BLaER1 treated with 17β-estradiol and CSF1 and Interleukin-3, amounts not matched to agents 10 nM and 100 nM (cell line): ENCODE measurements at regions not wholly inside any gene's neighbourhood (a gene's known extent, or its start where the extent isn't known, plus 50 kb on each side); places are given as distances from the start of the nearest gene placed in this dataset.

Source experiments
- H3K27ac ChIP-seq, 11 experiments: shearing (Covaris generic); formaldehyde crosslinking; 2 replicates each; pipeline ENCODE4 v1.8.1; 2022
- H3K27me3 ChIP-seq, 11 experiments: shearing (Covaris generic); formaldehyde crosslinking; 2 replicates each; pipeline ENCODE4 v1.8.1; 2022
- H3K36me3 ChIP-seq, 11 experiments: shearing (Covaris generic); formaldehyde crosslinking; 2 replicates each; pipeline ENCODE4 v1.8.1; 2022
- H3K4me1 ChIP-seq, 10 experiments: shearing (Covaris generic); formaldehyde crosslinking; 2 replicates each; pipeline ENCODE4 v1.8.1; 2022
- H3K4me2 ChIP-seq, 11 experiments: shearing (Covaris generic); formaldehyde crosslinking; 2 replicates each; pipeline ENCODE4 v1.8.1; 2022
- H3K4me3 ChIP-seq, 10 experiments: shearing (Covaris generic); formaldehyde crosslinking; 2 replicates each; pipeline ENCODE4 v1.8.1; 2022
- H3K9ac ChIP-seq, 11 experiments: shearing (Covaris generic); formaldehyde crosslinking; 2 replicates each; pipeline ENCODE4 v1.8.1; 2022
- H3K9me3 ChIP-seq, 11 experiments: shearing (Covaris generic); formaldehyde crosslinking; replicated peaks in 1 of 11; 2 replicates each; pipeline ENCODE4 v1.8.1; 2022
- H4K20me1 ChIP-seq, 11 experiments: shearing (Covaris generic); formaldehyde crosslinking; 2 replicates each; pipeline ENCODE4 v1.8.1; 2022
- Cebpa-rat ChIP-seq, 11 experiments: shearing (Covaris generic); IDR thresholded peaks; 2 replicates each; pipeline ENCODE4 v1.8.1; 2022

DNA sequence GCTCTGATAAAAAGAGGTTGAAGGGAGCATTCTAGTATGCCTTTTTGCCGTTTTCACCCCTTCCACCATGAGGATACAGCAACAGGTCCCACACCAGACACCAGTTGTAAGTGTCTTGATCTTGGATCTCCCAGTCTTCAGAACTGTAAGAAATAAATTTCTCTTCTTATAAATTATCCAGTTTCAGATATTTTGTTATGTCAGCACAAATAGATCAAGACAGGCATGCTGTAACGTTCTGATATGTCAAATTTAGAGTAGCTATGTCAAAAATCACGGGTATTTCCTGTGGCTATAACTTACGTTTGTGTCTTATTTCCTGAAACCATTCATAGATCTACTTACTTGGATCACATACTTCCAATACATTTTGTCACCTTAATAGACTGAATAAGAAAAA is 55.9 kb upstream of the CD83 start:
- H3K9me3 ChIP-seq: peaks cover 14 to 22% (median 17%) of the 10 kb centered on the region in 11 experiments
- H3K36me3 ChIP-seq: no peaks in the 10 kb centered on the region
- no peak overlapping the region for H3K4me2 ChIP-seq
- no peak overlapping the region for H3K4me3 ChIP-seq
- no peak overlapping the region for H3K27ac ChIP-seq
- no peaks in the 10 kb centered on the region for H4K20me1 ChIP-seq
- TF ChIP-seq Cebpa-rat (IDR thresholded peaks at IDR 0.05): no peak
- no peaks in the 10 kb centered on the region for H3K27me3 ChIP-seq
- no peak overlapping the region for H3K9ac ChIP-seq
- H3K4me1 ChIP-seq: no peaks in the 10 kb centered on the region

DNA sequence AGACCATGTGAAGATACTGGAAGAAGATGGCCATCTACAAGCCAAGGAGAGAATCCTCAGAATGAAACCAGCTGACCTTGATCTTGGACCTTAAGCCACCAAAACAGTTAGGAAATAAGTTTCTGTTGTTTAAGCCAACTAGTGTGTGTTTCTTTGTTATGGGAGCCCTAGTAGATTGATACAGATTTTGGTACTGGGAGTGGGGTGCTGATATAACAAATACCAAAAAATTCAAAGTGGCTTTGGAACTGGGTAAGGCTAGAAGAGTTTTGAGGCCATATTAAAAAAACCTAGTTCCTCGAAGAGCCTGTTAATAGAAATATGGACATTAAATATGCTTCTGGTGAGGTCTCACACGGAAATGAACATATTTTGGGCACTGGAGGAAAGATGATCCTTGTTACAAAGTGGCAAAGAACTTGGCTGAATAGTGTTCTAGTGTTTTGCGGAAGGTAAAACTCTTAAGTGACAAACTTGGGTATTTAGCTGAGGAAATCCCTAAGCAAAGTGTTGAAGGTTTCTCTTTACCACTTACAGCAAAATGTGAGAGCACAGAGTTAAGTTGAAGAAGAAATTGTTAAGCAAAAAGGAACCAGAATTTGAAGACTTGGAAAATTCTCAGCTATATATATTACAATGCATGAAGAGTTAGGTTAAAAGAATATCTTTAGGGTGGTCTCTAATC is 55.1 kb upstream of the CD83 start:
- no peak overlapping the region for H3K4me3 ChIP-seq
- no peaks in the 10 kb centered on the region for H4K20me1 ChIP-seq
- no peak overlapping the region for H3K27ac ChIP-seq
- H3K36me3 ChIP-seq: no peaks in the 10 kb centered on the region
- H3K4me1 ChIP-seq: peaks cover 0 to 5% (median 0%) of the 10 kb centered on the region in 10 experiments; a peak in 3 of 20 replicates
- no peaks in the 10 kb centered on the region for H3K27me3 ChIP-seq
- no peak for TF ChIP-seq Cebpa-rat (IDR thresholded peaks at IDR 0.05)
- H3K9ac ChIP-seq: no peak overlapping the region
- peaks cover 14 to 22% (median 17%) of the 10 kb centered on the region in 11 experiments for H3K9me3 ChIP-seq
- no peak overlapping the region for H3K4me2 ChIP-seq

DNA sequence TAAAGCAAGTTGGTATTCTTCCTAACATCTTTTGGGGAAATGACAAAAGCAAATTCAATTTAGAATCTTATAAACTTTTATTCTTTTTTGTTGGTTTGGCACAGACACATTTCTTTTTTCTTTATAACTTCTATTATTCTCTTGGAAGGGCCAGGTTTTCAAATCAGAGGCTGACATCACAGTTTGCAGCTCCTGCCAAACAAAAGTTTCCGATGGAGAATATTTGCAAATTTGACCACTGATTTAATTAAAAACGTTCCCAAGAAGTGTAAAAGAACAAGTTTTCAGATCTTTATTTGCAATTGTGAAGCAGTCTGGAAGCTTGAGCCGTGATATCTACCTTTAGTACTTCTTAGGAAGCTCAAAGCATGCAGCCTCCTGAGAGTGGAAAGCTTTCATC is 53.8 kb upstream of the CD83 start:
- H3K4me3 ChIP-seq: no peak overlapping the region
- no peaks in the 10 kb centered on the region for H4K20me1 ChIP-seq
- no peak overlapping the region for H3K4me2 ChIP-seq
- no peaks in the 10 kb centered on the region for H3K27me3 ChIP-seq
- H3K27ac ChIP-seq: no peak overlapping the region
- no peaks in the 10 kb centered on the region for H3K36me3 ChIP-seq
- no peak overlapping the region for H3K9ac ChIP-seq
- H3K9me3 ChIP-seq: peaks cover 14 to 22% (median 17%) of the 10 kb centered on the region in 11 experiments
- no peak for TF ChIP-seq Cebpa-rat (IDR thresholded peaks at IDR 0.05)
- peaks cover 0 to 17% (median 2%) of the 10 kb centered on the region in 10 experiments; a peak in 5 of 20 replicates for H3K4me1 ChIP-seq

DNA sequence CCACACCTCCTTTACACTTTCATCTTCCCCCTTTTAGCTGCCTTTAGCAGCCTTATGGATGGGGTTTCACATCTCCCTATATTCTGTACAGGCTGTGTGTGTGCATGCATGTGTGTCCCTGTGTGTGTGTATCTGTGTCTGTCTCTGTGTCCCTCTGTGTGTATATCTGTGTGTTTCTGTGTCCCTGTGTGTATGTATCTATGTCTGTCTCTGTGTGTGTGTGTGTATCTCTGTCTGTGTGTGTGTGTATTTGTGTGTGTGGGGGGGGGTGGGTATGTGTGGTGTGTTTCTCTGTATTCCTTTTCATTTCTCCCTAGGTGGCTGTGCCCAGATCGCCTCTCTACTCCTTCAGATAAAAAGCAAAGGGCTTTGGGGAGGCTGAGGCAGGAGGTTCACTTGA is 52.2 kb upstream of the CD83 start:
- H3K36me3 ChIP-seq: no peaks in the 10 kb centered on the region
- H3K27ac ChIP-seq: no peak overlapping the region
- no peak overlapping the region for H3K4me3 ChIP-seq
- no peak for TF ChIP-seq Cebpa-rat (IDR thresholded peaks at IDR 0.05)
- H3K9ac ChIP-seq: no peak overlapping the region
- H3K9me3 ChIP-seq: peaks cover 14 to 22% (median 17%) of the 10 kb centered on the region in 11 experiments
- no peaks in the 10 kb centered on the region for H3K27me3 ChIP-seq
- peaks cover 0 to 23% (median 2%) of the 10 kb centered on the region in 10 experiments; a peak in 5 of 20 replicates for H3K4me1 ChIP-seq
- H3K4me2 ChIP-seq: no peak overlapping the region
- H4K20me1 ChIP-seq: no peaks in the 10 kb centered on the region

DNA sequence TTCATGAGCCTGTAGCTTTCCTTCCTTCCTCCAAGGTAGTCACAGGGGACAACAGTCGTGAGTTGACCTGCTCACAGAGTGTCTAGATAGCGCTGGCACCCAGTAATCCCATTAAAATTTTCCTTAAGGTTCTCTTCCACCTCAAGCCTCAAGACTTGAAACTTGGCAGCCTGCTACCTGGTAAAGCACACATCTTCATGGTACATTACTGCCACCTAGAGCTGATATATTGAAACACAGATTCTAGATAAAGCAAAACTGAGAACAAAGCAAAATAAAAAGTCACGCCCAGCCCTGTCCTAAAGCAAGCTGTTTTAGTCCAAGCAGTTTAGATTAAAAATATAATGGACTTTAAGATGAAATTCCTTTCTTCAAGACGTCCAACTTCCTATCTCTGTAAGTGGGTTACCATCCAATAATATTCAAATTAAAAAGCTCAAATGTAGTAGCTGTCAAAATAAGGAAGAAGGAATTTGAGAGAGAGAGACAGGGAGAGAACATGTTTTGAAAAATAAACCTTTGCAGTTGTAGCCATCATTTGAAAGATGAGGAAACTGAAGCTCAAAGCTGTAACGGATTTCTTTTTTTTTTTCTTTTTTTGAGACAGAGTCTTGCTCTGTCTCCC is 50.7 kb upstream of the CD83 start:
- Histone ChIP-seq H3K9ac (no peak overlapping the region), H3K9me3 (peaks cover 9 to 16% (median 13%) of the 10 kb centered on the region in 11 experiments), H3K36me3 (no peaks in the 10 kb centered on the region), H3K4me3 (no peak overlapping the region), H3K27me3 (no peaks in the 10 kb centered on the region), H3K27ac (no peak overlapping the region; a peak in 2 of 22 replicates), H3K4me2 (peak overlapping the region in 1 of 11 experiments; percentile 10; a peak in 1 of 22 replicates), H3K4me1 (peaks cover 0 to 23% (median 2%) of the 10 kb centered on the region in 10 experiments; a peak in 5 of 20 replicates), H4K20me1 (no peaks in the 10 kb centered on the region)
- no peak for TF ChIP-seq Cebpa-rat (IDR thresholded peaks at IDR 0.05)

DNA sequence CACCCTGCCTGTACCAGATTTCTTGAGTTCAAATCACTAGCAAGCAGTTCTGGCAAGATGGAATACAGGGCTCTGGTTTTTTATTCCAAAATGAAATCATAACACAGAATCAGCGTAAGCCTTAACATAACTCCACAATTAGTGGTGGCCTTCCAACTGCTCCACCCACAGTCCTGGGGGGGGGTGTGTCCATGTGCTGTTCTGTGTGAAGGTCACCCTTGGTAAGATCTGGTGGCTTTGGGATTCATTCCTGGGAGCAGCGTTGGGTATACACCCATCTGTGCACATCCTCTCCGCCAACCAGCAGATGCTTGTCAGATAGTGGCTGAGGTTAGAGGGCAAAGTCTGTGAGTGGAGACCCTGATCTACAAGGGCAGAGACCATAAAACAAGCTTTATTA is 49.9 kb upstream of the CD83 start:
- no peaks in the 10 kb centered on the region for H3K27me3 ChIP-seq
- 0 out of 22 replicates have a peak overlapping the region, but pooled peaks of 2 of the 11 experiments have one; percentile 8 to 10 for H3K9ac ChIP-seq
- 0 out of 22 replicates have a peak overlapping the region, but pooled peaks of 1 of the 11 experiments have one; percentile 16 for H3K4me2 ChIP-seq
- H3K27ac ChIP-seq: no peak overlapping the region
- no peaks in the 10 kb centered on the region for H3K36me3 ChIP-seq
- peaks cover 0 to 23% (median 2%) of the 10 kb centered on the region in 10 experiments; a peak in 5 of 20 replicates for H3K4me1 ChIP-seq
- no peak overlapping the region for H3K4me3 ChIP-seq
- H4K20me1 ChIP-seq: no peaks in the 10 kb centered on the region
- peaks cover 2 to 8% (median 5%) of the 10 kb centered on the region in 11 experiments for H3K9me3 ChIP-seq
- TF ChIP-seq Cebpa-rat (IDR thresholded peaks at IDR 0.05): no peak
